ENCODE measurements at regions not wholly inside any gene's neighbourhood (a gene's known extent, or its start where the extent isn't known, plus 50 kb on each side); places are given as distances from the start of the nearest gene placed in this dataset.

- Histone ChIP-seq H2AK5ac (ENCODE audit: low read depth, low read length) (no peak overlapping the region), H3K23ac (ENCODE audit: low read depth, low read length) (no peak overlapping the region), H2BK5ac (ENCODE audit: low read depth, low read length, poor library complexity, severe bottlenecking) (no peak overlapping the region), H3K9ac (ENCODE audit: low read depth, low read length) (no peak overlapping the region), H4K20me1 (ENCODE audit: insufficient read depth, low read length) (no peaks in the 10 kb centered on the region), H3K4me3 (ENCODE audit: insufficient read depth, low read depth, low read length) (no peak overlapping the region), H3K4me2 (ENCODE audit: low read depth, low read length) (no peak overlapping the region), H3K27ac (ENCODE audit: insufficient read depth, low read length) (no peak overlapping the region), H4K8ac (ENCODE audit: low read depth in 2 of 2, low read length in 2 of 2) (no peak overlapping the region), H3K36me3 (ENCODE audit: control insufficient read depth, insufficient read depth, low read length) (no peaks in the 10 kb centered on the region), H2BK15ac (ENCODE audit: low read depth, low read length) (no peak overlapping the region), H3K4ac (ENCODE audit: low read depth, low read length) (no peak overlapping the region), H3K27me3 (ENCODE audit: control insufficient read depth, insufficient read depth, low read length) (no peaks in the 10 kb centered on the region), H2BK20ac (ENCODE audit: low read depth, low read length) (no peak overlapping the region), H3K4me1 (ENCODE audit: control insufficient read depth, insufficient read depth, low read length) (no peaks in the 10 kb centered on the region), H4K5ac (ENCODE audit: low read depth, low read length) (no peak overlapping the region), H3K79me1 (ENCODE audit: low read depth in 1 of 2, low read length in 2 of 2) (no peaks in the 10 kb centered on the region), H2AK9ac (replicated peaks; ENCODE audit: low read depth, low read length, poor library complexity) (no peak overlapping the region), H3K9me1 (ENCODE audit: insufficient read depth, low read length) (no peaks in the 10 kb centered on the region), H2BK120ac (ENCODE audit: low read depth, low read length) (no peak overlapping the region), H3K56ac (ENCODE audit: extremely low read depth, insufficient read depth, low read length) (no peak overlapping the region), H3K9me3 (ENCODE audit: control insufficient read depth, insufficient read depth, low read length) (peaks cover 47% of the 10 kb centered on the region), H4K91ac (ENCODE audit: insufficient read depth, low read depth, low read length) (no peak overlapping the region), H2AFZ (replicated peaks; ENCODE audit: low read length, poor library complexity) (no peak overlapping the region), H3K14ac (replicated peaks; ENCODE audit: low read depth, low read length) (no peak overlapping the region), H3K18ac (ENCODE audit: low read depth, low read length) (no peak overlapping the region)
- ChIA-PET CTCF (no interaction called here), POLR2A (ENCODE audit: unreplicated experiment) (no interaction called here)
- BruUV-seq (replicated peaks) = no TSS peak
- TF ChIP-seq FOS (IDR thresholded peaks at IDR 0.05; ENCODE audit: low read depth, low read length) (no peak), RFX5 (IDR thresholded peaks at IDR 0.05; ENCODE audit: low read depth, low read length) (no peak), CTCF (conservative IDR thresholded peaks at IDR 0.05; ENCODE audit: low read depth, low read length) (no peak), CEBPB (IDR thresholded peaks at IDR 0.05; ENCODE audit: low read depth, low read length) (no peak), BHLHE40 (IDR thresholded peaks at IDR 0.05; ENCODE audit: low read depth, low read length) (no peak), RCOR1 (IDR thresholded peaks at IDR 0.05; ENCODE audit: insufficient replicate concordance, low read length) (no peak), SMC3 (IDR thresholded peaks at IDR 0.05; ENCODE audit: low read depth, low read length) (no peak), POLR2A (IDR thresholded peaks at IDR 0.05; ENCODE audit: low read depth, low read length) (no peak), MAFK (IDR thresholded peaks at IDR 0.05; ENCODE audit: low read depth, low read length) (no peak), MAZ (IDR thresholded peaks at IDR 0.05; ENCODE audit: borderline replicate concordance, low read depth, low read length) (no peak), NFE2L2 (IDR thresholded peaks at IDR 0.05; ENCODE audit: low read depth, low read length) (no peak), CHD1 (IDR thresholded peaks at IDR 0.05; ENCODE audit: low read depth, low read length) (no peak), MXI1 (IDR thresholded peaks at IDR 0.05; ENCODE audit: borderline replicate concordance, low read depth, low read length) (no peak), RAD21 (IDR thresholded peaks at IDR 0.05; ENCODE audit: low read length) (no peak)
- TF ChIP-seq, protein P1, sequence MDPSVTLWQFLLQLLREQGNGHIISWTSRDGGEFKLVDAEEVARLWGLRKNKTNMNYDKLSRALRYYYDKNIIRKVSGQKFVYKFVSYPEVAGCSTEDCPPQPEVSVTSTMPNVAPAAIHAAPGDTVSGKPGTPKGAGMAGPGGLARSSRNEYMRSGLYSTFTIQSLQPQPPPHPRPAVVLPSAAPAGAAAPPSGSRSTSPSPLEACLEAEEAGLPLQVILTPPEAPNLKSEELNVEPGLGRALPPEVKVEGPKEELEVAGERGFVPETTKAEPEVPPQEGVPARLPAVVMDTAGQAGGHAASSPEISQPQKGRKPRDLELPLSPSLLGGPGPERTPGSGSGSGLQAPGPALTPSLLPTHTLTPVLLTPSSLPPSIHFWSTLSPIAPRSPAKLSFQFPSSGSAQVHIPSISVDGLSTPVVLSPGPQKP (IDR thresholded peaks at IDR 0.05; ENCODE audit: borderline replicate concordance, low read depth, low read length) = no peak
- TF ChIP-seq, protein P2, sequence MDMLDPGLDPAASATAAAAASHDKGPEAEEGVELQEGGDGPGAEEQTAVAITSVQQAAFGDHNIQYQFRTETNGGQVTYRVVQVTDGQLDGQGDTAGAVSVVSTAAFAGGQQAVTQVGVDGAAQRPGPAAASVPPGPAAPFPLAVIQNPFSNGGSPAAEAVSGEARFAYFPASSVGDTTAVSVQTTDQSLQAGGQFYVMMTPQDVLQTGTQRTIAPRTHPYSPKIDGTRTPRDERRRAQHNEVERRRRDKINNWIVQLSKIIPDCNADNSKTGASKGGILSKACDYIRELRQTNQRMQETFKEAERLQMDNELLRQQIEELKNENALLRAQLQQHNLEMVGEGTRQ (IDR thresholded peaks at IDR 0.05; ENCODE audit: low read depth, low read length) = no peak
- no peak for ATAC-seq (ENCODE audit: low read depth)
- WGBS, 2 experiments (ENCODE audit: extremely low coverage in 2 of 2, insufficient read length in 1 of 2) = 60% methylated on average over 3 of the region's 17 CpGs; no CpG with 5 or more reads in 1 of the 2 experiments
- intact Hi-C loops (cut with micrococcal nuclease) = no loop called here
- DNase-seq = no peak
- in situ Hi-C loops (cut with MboI; ENCODE audit: low sequenced_read_pairs) = no loop called here
- dilution Hi-C loops (cut with HindIII; ENCODE audit: low sequenced_read_pairs, unreplicated experiment) = no loop called here
Observed at GRCh38 chr22:49261616-49262015, 566.1 kb downstream of the BRD1 start.

All from IMR-90 (cell line).